ENCODE measurements at regions not wholly inside any gene's neighbourhood (a gene's known extent, or its start where the extent isn't known, plus 50 kb on each side); places are given as distances from the start of the nearest gene placed in this dataset.

GRCh38 chr7:88357781-88358525 is 51.3 kb upstream of the STEAP4 start:
- intact Hi-C loops (cut with micrococcal nuclease): no loop called here

GRCh38 chr7:88357294-88357693 is 50.6 kb upstream of the STEAP4 start:
- intact Hi-C loops (cut with micrococcal nuclease): no loop called here
